GM18867 (cell line): ENCODE measurements at regions not wholly inside any gene's neighbourhood (a gene's known extent, or its start where the extent isn't known, plus 50 kb on each side); places are given as distances from the start of the nearest gene placed in this dataset.
"Not testable (repeated sequence)": the region's sequence is repeated elsewhere in the genome, so short reads cannot be mapped to it uniquely, and the experiment has no call there.

Experiments
- ATAC-seq: cut with Tn5 transposase; IDR thresholded peaks from one replicate; pipeline ENCODE4 v1.9.1; 2021; ENCODE audit warnings: mild to moderate bottlenecking, moderate library complexity; ENCODE audit not compliant: unreplicated experiment

DNA sequence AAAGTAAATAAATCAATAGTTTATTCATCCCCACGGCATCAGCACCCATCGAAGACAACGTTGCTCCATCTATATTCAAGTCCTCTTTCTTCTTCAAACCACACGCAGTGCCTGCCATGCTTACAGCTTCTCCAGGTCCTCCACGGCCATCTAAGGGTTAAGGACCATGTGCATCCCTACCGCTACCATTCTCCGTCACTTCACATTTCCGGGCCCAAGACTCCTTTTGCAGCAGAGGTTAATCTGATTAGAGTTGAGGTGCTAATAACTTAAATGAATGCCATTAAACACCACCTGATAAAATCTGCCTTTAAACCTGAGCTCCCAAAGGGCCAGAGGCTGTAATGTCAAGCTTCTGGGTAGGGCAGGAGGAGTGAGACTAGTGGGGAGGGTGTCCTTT is 79.7 kb upstream of the CCND2 start:
- ATAC-seq = no peak

- ATAC-seq = no peak
These were observed 81.9 kb upstream of the CCND2 start for GRCh38 chr12:4191642-4192041.

GRCh38 chr12:4191149-4191548 is 82.4 kb upstream of the CCND2 start:
- ATAC-seq = no peak

DNA sequence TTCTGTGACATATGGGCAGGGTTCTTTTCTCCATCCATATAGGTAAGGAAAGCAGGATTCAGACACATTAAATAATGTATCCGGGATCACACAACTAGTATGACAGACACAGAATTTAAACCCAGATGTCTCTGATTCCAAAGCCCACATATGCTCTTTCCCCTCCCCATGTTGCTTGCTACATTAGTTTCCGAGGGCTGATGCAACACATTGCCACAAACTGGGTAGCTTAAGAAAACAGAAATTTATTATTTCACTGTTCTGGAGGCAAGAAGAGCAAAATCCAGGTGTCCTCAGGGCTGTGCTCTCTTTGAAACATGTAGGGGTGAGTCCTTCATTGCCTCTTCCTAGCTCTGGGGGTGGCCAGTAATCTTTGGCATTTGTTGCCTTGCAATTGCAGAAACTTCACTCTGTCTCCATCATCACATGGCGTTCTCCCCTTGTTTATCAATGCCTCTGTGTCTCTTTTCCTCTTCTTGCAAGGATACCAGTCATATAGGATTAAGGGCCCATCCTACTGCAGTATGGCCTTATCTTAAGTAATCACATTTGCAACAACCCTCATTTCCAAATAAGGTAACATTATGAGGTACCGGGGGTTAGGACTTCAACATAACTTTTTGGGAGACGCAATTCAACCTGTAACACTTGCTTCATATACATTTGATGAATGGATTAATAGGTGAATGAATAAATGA is 83.0 kb upstream of the CCND2 start:
- no peak for ATAC-seq

DNA sequence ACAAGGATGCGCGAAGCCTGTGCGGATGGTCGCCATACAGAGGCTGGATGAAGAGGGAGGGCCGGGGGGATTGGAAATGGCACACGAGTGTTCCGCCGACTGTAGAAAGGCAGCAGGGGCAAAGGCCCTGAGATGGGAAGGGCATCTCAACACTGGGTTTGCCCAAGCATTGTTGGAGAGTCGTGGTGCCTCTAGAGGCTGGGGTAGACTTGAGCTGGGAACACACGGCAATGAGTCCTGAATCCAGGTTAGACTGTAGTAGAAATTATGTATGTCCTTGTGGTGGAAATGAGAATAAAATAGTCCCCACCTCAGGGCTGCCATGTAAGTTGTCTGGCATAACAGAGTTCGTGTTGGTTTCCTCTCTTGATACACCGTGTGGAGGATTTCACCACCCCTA is 83.8 kb upstream of the CCND2 start:
- ATAC-seq = no peak

DNA sequence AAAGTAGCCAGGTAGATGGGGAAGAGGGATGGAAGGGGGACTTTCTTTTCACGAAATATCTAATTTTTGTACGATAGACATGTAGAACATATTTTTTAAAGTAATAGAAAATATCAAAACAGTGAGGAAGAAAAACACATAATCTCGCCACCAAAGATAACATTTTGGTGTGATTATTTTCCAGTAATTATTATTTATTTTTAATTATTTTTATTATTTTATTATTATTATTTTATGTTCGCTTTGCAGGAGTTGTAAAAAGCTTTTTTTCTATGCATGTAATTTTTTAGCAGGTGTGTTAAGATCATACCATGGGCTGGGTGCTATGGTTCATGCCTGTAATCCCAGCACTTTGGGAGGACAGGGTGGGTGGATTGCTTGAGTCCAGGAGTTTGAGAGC is 85.6 kb upstream of the CCND2 start:
- no peak for ATAC-seq

- not testable (repeated sequence) for ATAC-seq
These were observed 86.2 kb upstream of the CCND2 start for GRCh38 chr12:4187315-4187714.

- ATAC-seq = no peak
These were observed 95.0 kb upstream of the CCND2 start for GRCh38 chr12:4178424-4179170.

DNA sequence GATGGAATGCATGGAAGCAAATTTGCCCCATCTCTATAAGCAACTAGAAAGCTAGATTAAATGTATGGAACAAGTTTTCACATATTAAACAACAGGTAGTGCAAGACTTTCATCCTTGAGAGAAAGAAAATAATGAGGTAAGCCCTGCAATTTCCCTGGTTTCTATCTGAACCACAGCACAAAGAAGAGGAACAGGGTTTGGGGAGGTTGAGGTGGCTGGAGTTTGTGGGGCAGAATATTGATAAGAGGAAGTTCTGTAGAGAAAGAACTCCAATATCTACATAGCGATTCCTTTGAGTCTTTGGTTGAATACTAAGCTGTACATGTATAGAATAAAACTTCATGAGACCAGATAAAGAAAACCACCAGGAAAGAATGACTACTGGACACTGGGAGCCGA is 96.3 kb upstream of the CCND2 start:
- ATAC-seq = no peak

- no peak for ATAC-seq
These were observed 97.4 kb upstream of the CCND2 start for GRCh38 chr12:4176168-4176567.

DNA sequence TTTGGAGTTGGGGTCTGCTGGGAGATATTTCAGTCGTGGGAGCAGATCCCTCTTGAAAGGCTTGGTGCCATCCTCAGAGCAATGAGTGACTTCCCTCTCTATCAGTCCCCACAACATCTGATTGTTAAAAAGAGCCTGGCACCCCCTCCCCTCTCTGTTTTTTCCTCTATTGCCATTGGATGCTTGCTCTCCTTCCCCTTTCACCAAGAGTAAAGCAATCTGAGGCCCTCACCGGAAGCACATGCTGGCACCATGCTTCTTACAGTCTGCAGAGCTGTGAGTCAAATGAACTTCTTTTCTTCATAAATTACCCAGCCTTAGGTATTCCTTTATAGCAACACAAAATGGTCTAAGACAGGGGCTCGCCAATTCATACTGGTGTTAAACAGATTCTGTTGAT is 99.1 kb upstream of the CCND2 start:
- ATAC-seq = no peak

DNA sequence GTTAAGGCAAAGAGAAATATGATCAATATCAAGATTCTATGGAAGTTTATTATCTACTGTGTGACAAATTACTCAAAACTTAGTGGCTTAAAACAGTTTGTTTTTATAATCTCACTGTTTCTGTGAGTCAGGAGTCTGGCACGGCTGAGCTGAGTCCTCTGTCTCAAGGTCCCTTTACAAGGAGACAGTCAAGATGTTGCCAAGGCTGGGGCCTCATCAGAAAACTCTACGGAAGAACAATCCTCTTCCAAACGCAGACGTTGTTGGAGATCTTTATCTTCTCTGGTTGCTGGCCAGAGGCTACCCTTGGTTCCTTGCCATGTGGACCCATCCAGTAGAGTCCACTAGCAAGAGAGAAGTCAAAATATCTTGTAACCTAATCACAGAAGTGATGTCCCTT is 100.6 kb upstream of the CCND2 start:
- ATAC-seq = no peak

DNA sequence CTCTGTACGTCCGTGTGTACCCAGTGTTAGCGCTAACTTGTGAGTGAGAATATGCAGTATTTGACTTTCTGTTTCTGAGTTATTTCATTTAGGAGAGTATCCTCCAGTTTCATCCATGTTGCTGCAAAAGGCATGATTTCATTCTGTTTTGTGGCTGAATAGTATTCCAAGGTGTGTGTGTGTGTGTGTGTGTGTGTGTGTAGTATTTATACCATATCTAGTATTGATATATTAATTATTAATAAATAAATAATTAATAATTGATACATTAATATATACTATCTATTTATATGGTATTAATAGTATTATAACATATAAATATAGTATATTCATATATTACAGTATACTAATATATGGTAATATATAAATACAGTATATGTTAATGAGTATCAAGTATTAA is 101.8 kb upstream of the CCND2 start:
- no peak for ATAC-seq

DNA sequence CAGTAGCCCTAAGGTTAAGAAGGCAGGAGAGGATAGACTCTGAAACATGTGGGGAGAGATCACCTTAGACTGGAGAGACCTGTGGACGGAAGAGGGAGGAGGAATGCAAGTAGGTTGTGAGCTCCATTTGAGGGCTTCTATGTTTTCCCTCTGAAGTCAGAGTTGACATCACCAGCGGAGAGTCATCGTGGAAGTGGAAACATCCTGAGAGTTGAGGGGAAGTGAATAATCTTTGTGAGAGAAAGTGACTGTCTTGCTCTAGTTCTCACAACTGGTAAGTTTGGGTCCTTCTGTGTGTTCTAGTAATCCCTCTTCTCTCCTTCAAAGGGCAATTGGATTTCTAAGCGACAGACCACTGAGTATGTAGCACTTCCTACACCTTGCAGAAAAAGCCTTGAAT is 103.6 kb upstream of the CCND2 start:
- ATAC-seq = no peak

- ATAC-seq = no peak
These were observed 104.0 kb upstream of the CCND2 start for GRCh38 chr12:4169531-4169930.

- ATAC-seq = no peak
These were observed 105.5 kb upstream of the CCND2 start for GRCh38 chr12:4168036-4168435.

DNA sequence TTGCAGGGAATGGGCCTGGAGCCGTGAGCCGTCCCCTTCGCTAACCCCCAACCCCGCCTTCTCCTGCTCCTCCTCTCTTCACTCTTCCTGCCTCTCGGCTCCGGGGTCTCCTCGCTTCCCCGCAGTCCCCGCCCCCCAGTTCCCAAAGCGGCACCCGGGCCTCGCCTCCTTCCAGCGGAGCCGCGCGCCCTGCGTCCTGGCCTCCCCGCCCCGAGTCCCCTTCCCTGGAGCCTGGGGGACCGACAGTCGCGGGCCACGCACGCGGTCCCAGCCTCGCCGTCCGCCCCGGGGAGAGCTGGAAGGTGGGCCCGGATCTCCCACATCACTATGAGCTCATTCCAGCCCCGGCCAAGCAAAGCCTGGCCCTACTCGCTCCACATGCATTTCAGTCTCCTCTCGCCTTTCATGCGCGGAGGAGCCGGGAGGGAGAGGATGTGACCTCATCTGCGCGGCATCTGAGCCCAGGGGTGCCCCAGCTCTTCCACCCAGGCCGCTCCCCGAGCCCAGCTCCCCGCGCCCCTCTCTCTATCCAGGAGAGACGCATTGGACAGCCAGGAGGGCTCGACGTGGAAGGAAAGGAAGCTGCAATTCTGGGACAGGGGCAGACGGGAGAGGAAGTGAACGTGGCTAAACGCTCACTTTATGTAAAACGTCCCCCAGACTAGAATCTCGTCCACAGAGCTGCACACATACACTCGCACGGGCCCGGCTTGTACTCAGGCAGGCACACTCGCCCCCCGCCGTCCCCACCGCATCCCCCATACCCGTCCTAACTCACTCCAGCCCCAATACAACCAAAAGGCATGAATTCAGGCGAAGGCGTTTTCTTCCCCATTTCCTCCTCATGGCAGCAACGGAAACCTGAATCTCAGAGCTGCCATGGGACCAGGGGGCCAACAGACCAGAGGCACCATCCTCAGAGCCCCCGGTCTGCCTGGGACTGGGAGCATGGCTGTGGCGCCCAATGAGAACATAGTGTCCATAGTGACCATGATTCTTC is 108.7 kb upstream of the CCND2 start:
- peak; percentile 57 for ATAC-seq

DNA sequence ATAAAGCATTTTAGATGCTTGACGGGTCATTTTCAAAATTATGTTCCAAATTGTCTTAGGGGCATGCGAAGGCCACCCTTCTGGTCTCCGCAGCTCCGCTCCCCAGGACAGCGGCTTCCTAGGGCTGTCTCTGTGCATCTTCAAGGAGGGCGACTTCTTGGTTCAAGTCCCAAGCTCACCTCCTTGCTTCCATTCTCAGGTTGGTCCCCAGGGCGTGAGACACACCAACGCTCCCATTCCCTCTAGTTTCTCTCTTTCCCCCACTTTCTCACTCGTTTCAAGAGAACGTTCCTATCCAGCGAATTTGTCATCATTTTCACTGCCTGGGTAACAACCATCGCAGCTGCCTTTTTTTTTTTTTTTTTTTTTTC is 109.4 kb upstream of the CCND2 start:
- no peak for ATAC-seq

GRCh38 chr12:4161718-4162117 is 111.8 kb upstream of the CCND2 start:
- no peak for ATAC-seq

DNA sequence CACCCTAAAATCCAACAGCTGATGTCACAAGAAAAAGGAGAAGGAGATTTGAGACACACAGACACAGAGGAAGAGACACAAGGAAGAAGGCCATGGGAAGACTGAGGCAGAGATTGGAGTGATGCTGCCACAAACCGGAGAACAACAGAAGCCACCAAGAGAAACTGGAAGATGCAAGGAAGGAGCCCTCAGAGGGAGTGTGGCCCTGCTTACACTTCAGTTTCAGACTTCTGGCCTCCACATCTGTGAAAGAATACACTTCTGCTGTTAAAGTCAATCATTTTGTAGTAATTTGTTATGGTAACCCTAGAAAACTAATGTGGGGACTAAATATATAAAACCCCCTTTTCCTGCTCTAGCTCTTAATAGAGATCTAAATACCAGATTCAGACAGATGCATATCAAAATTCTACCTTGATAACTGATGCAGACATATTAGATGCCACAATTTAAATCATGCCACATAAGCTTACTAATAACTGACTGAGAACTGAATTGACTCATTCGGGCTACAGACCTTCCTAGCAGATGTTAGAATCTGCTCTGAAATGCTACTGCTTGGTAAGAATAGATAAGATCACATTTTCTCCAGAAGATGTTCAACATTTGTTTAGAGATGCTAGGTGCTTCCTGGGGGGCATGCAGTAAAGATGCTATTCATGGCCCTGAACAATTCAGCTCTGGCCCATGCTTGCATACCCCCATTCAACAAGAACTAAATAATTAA is 113.1 kb upstream of the CCND2 start:
- no peak for ATAC-seq

DNA sequence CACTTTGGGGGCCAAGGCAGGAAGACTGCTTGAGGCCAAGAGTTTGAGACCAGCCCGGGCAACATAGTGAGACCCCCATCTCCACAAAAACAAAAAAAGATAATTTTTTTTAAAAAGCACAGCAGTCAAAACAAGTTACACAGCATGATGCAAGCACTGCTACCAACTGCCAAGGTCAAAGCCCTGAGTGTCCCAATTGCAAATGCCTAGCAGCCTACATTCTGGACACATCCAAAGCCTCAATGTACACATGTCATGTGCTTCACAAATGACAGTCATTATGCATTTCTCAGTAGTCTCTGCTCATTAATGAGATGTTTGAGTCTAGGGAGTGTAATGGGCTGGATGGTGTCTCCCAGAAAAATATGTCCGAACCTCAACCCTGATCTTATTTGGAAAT is 113.7 kb upstream of the CCND2 start:
- no peak for ATAC-seq
